Mammary epithelial cell (primary cell): ENCODE measurements at regions not wholly inside any gene's neighbourhood (a gene's known extent, or its start where the extent isn't known, plus 50 kb on each side); places are given as distances from the start of the nearest gene placed in this dataset.

Experiments
- CTCF ChIP-seq, 2 donors: IDR thresholded peaks in 1 of 2; conservative IDR thresholded peaks in 1 of 2; 2 replicates each; pipeline ENCODE4 v1.5.1; 2011 to 2012; ENCODE audit warnings: inconsistent platforms in 2 of 2, low read length in 2 of 2, mild to moderate bottlenecking in 2 of 2, control low read depth in 1 of 2, low read depth in 1 of 2; ENCODE audit not compliant: insufficient read depth in 1 of 2; ENCODE audit errors: extremely low read depth in 1 of 2
- EZH2 ChIP-seq: IDR thresholded peaks from 2 replicates; pipeline ENCODE4 v1.6.1; 2012; ENCODE audit warnings: low read length, inconsistent platforms, borderline replicate concordance

- TF ChIP-seq CTCF (conservative IDR thresholded peaks at IDR 0.05 in 1 of 2, IDR thresholded peaks at IDR 0.05 in 1 of 2; ENCODE audit: extremely low read depth in 1 of 2, insufficient read depth in 1 of 2, low read depth in 1 of 2, low read length in 2 of 2) (no peak), EZH2 (no peak)
Observed at GRCh38 chr6:74646461-74646860, 559.4 kb downstream of the COL12A1 start.
